GM21576 (cell line): ENCODE measurements at regions not wholly inside any gene's neighbourhood (a gene's known extent, or its start where the extent isn't known, plus 50 kb on each side); places are given as distances from the start of the nearest gene placed in this dataset.
"Not testable (repeated sequence)": the region's sequence is repeated elsewhere in the genome, so short reads cannot be mapped to it uniquely, and the experiment has no call there.

ENCODE experiments used
- ATAC-seq: cut with Tn5 transposase; IDR thresholded peaks from one replicate; pipeline ENCODE4 v1.9.1; 2021; ENCODE audit warnings: mild to moderate bottlenecking, moderate library complexity; ENCODE audit not compliant: unreplicated experiment

DNA sequence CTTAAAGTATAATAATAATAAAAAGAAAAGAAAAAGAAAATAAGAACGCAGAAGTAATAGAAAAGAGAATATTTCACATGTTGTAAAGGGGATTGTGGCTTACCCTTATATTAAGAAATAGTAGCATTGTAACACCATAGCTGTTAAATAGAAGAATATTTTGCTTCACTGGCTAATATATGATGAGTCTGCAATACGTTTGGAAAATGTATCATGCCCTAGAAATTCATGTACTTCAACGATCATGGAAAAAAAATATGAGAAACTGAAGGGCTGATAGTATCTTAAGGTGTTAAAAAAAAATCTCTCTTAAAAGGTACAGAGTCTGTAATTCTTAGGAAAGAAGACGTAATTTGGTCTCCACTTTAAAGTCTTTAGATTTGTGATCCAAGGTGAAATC lies 1390.5 kb upstream of the ADGRL2 start:
- no peak for ATAC-seq

DNA sequence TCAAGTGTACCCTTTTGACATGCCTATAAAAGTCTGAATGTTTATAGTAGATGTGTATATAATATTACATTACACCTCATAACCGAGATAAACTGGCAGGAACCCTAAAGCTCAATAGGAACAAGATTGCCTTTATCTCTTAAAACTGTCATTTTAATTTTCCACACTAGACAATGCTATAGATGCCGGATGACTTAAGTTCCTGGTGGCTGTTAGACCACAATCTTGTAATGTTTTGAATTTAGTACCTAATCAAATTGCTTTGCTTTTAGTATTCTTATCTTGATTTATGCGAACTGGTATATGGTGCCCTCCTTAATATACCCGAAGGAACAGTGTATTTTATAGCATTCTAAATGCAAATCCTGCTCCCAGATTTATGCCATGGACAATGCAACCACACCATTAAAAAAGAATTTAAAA lies 1397.0 kb upstream of the ADGRL4 start:
- no peak for ATAC-seq

DNA sequence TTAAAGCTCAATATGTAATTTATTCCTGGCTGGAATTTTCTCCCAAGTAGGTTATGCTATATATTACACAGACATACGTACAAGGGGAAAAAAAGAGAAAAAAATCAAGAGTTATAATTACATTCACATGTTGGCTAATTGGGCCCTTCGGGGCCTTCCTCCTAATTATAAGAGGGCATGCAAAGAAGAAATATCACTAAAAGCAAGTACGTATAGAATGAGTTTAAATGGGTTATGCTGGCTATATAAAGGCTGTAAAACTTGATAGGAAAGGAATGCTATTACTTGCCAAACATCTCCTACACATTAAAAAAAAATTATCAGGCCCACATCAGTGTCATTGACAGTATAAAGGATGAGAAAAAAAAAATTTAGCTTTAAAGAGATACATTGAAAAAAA lies 1396.1 kb upstream of the ADGRL4 start:
- ATAC-seq = no peak

DNA sequence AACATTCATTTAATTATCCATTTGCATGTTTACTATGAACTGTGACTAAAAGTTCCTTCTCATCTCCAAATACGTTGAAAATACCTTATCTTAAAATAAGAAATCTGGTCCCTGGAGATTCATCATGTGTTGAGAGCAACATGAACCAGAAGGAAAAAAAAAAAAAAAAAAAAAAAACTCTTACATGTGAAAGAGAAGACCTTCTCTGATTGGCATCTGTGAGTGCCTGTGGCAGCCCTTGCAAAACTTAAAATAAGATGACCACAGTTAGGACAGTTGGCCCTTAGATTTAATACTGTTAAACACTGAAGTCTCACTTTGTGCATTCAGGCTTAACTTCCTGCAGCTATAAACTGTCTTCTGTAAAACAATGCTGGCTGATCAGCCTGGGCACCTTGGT lies 1395.2 kb upstream of the ADGRL4 start:
- ATAC-seq = no peak

DNA sequence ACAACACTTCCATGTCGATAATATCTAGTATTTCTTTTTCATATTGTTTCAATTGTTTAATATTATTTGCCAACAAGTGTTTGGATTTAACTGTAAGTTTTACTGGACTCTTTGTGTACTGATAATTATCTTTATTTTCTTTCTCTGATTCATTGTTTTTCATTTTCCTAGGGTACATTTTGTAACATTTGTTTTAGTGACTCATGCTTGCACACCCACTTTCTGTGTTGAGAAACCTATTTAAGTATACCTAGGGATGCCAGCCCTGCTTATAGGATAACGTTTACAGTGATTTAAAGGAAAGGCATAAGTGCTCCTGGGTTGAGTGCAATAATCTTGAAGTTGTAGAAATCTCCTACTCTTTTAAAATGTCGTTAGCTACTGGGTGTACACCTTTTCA lies 1386.0 kb upstream of the ADGRL4 start:
- no peak for ATAC-seq

DNA sequence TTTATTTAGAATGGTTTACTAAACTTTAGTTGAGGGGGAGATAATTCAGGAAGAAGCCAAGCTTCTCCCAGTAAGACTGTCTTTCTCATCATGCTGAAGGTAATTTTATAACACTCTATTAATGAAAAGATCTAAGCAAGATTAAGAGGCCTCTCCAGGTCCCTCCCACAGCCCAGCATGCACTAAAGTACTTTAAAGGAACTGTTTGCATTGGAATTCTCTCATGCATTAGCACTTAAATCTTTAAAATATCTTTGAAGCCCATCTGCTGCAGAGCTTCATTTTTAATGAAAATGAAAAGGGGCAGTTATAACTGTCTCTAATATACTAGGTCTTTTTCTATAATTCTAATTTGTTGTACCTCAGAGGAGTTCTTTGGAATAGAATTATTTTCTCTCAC lies 1379.1 kb upstream of the ADGRL4 start:
- ATAC-seq = no peak

DNA sequence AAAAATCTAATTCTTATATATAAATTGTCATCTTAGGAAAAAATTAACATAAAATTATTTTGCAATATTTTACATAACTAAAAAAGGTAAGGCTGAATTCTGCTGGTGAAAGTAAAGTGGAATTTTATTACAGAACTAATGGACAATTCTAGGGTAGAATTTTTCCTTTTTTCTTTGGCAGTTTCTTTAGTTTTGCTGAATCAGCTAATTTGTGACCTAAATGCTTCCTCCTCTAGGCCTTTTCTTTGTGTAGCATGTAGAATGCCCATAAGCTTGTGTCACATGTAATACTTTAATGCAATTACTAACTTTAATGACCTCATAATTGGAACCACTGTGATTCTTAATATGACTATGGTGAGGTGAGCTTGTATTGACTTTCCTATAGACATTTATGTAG lies 1378.4 kb upstream of the ADGRL4 start:
- no peak for ATAC-seq

DNA sequence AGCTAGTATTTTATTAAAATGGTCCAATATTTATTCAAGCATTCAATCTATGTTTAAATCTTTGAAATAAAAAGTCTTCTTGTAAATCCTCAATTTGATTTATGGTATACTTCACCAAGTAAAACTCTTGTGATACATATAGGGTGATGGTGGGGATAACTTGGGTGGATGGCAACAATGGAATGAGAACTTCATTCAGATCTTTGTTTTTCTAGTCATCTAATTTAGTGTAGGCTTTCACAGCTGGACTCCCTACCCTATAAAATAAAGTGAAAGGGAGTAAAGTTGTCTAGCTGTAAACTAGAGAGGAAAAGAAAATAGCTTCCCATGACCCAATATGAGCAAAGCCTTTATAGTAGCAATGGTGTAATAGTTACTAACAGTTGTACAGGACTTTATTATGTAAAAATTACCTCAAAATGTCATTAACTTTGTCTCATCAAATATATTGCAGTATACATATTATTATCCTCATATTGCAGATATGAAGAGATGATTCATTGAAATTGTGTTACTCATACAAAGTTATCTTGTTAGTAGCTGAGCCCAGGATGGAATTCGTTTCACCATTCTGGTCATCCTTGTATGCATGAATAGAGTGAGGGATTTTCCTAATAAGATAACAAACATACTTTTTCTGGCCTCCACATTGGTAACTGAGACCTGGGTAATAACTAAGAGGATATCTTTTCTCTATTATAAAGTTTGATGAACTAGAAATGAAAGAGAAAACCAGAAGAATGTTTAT lies 1377.7 kb upstream of the ADGRL4 start:
- no peak for ATAC-seq

DNA sequence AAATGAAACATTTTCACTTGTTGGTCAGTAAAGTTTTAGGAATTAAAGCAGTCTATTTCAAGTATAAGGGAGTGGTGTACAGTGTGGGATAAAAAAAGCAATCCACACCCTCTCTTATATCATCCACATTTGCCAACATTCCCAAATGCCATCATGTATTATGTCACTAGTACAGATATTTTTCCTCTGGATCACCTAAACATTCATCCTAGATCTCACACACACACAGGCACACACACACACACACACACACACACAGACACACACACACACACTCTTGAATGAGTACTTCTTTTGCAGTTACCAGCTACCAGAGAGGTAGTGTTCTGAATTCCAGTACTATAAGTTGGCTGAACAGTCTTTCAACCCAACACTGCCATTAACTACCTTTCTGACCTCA lies 1369.1 kb upstream of the ADGRL4 start:
- no peak for ATAC-seq

DNA sequence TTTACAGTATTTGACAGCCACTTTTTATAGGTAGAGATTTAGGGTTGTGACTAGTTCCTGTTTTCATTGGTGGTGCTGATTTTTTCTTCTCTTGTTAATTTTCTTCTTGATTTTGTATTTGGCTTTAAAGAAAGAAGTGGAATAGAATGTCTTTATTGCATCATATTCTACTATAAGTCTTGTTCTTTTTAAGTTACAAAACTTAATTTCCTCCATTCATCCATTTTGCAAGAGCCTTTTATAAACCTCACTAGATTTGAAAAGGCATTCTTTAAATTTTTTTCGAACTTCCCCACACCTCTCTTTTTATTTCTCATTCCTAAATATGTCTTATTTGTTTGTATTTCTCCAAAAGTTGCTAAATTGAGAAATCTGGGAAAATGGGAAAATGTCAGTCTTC lies 1368.6 kb upstream of the ADGRL4 start:
- ATAC-seq = no peak

DNA sequence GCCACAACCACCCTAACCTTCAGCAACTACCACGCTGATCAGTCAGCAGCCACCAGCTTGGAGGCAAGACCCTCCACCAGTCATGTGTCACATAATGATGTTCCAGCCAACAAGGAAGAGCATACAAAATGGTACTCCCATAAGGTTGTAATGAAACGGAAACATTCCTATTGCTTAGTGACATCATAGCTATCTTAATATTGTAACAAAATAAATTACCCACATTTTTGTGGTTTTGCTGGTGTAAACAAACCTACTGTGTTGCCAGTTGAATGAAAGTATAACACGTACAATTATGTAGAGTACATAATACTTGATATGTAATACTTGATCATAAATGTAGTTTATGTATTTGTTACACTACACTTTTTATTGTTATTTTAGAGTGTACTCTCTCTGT lies 1363.2 kb upstream of the ADGRL4 start:
- ATAC-seq = no peak

DNA sequence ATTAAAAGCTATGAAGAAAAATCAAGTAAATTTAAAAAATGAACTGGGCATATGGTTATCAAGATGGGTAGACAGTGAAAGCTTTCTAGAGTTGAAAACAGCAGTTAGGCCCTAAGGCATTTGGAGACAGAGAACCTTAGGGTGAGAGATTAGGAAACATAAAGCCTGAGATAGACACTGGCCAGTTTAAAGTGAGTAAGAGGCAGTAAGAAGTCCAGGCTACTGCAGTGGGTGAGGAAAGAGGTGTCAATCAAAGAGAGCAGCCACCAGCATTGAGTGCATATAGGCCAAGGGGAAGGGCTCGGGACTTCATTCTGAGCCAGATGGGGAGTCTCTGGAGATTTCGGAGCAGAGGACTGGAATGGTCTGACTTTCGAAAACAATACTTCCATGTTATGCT lies 1360.5 kb upstream of the ADGRL4 start:
- ATAC-seq = no peak

DNA sequence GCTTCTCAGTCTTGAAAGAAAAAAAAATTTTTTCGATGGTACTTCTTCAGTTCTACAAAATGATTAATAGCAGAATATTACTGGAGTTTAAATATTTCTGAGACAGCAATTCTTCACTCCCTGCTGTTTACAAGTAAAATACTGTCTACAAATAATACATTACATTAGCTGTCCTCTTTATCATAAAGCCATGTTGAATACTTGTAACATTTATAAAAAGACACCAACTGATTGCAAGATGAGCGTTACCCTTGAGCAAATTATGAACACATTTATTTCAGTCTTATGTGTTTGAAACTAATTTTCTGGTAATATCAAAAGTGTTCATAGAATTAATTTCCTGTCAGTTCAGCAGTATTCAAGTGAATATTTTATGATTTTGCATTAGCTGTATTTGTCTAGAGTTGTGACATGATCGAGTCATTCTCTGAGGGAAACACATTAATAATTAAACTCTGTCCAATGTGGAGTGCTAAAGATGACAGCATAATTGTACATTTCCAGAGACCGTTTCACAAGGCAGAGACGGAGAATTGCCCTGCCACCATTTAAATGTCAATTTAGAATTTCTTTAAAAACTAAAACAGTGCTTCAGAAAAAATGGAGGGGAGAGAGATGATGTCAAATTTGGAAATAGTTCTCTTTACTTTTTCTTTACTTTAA lies 1359.0 kb upstream of the ADGRL4 start:
- no peak for ATAC-seq

DNA sequence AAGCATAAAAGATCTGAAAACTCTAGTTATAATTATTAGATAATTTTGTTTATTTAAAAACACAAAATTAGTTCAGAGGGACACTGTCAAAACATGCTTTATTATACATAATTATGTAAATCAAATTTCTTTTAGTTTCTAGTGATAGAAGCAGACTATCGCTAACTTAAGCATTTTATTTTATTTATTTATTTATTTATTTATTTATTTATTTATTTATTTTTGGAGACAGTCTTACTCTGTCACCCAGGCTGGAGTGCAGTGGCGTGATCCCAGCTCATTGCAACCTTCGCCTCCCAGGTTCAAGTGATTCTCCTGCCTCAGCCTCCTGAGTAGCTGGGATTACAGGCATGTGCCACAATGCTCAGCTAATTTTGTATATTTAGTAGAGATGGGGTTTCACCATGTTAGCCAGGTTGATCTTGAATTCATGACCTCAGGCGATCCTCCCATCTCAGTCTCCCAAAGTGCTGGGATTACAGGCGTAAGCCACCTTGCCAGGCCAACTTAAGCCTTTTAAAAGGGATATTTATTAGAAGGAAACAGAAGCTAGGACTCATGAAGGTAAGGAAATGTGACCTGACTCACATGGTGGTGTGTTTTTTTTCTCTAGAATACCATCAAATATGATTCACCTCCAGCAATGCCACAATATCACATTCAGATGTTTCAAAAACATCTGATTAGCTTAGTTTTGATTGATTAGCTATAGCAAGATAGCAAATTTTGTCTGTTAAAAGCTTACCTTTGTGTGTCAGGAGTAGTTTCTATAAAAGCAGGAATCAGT lies 1357.4 kb upstream of the ADGRL4 start:
- no peak for ATAC-seq

DNA sequence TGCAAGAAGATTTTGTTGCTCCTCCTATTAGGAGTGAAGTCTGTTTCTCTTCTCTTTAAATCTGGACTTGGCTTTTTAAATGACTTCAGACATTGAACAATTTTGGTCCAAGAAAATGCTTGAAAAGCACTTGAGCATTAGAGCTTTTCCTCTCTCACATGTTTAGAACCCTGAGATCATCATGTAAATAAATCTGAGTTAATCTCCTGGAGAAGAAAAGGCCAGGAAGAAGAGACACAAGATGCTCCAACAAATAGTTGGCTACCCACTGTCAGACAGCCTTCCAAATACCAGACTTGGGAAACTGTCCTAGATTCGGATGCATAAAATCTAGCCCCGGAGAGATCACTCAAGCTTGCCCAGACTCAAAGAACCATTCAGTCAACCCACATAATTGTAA lies 1353.1 kb upstream of the ADGRL4 start:
- ATAC-seq = no peak

DNA sequence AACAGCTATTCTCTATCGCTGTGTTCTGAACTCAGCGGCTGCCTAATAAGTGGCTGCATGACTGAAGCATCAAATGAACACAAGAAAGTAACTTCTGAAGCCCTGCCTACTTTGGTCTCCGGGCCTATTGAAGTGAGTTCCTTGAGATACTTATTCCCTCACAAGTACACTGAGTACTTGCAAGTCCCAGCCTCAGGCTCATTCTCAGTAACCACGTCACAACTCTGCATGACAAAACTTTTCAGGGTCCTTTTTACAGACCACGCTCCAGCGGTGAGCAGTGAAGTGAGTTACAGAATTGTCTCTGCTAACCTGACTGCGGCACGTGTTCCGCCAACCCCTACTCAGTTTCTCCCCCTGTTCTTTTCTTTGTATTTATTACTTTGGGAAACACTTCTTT lies 1342.7 kb upstream of the ADGRL4 start:
- ATAC-seq = no peak

DNA sequence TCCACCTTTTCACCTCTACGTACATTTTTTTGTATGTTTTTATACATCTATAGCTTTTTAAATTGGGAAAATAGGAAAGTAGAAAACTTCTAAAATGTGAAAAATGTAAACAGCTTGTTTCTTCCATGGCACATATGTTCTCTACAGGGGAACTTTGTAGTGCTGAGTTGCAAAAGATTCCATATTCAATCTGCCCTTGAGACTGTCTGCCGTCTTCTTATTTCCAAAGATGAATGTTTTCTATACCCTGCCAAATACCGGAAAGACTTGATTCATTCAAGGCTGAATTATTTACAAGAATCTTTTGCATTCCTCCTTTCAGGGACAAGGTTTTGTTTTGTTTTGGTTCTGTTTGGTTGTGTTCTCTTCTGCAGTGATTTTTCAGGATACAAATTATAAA lies 1334.5 kb upstream of the ADGRL4 start:
- ATAC-seq = no peak

DNA sequence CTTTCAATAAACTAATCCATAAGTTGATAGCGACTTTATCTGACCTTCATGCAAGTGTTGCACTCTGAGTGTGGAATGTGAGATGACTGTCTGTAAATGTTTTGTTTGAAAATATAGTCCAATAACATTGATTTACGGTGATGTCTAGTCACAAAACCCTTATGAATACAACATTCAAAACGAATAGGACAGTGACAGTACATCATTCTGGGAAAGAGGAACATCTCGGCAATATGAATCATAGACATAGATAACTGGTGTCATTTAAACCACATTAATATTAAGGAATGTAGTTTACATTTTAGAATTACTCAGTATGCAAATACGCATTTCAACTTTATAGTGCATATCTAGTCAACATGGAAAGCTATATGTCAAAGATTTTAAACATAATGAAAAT lies 1311.6 kb upstream of the ADGRL4 start:
- no peak for ATAC-seq

DNA sequence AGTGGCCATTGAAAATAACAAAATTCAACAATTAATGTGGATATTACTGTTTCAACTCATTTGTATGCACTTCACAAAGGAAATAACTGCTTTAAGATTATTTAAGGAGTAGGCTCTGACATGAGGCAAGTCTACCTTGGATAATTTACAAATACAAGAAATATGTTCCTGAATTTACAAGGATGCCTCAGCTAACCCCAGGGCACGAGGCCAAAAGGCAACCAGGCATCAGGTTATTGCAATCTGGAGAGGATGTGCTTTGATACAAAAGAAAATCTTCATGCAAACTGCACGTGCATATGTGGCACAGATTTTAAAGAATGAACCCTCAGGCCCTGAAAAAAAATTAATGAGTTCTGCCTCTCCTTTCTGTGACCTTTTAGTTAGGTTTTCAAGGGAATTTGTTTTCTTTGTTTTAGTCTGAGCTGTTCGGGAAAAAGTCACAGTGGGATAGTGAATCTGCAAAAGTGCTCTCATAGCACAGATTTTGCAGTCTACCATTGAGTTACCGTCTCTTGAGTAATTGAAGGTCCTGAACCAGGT lies 1304.2 kb upstream of the ADGRL4 start:
- no peak for ATAC-seq

DNA sequence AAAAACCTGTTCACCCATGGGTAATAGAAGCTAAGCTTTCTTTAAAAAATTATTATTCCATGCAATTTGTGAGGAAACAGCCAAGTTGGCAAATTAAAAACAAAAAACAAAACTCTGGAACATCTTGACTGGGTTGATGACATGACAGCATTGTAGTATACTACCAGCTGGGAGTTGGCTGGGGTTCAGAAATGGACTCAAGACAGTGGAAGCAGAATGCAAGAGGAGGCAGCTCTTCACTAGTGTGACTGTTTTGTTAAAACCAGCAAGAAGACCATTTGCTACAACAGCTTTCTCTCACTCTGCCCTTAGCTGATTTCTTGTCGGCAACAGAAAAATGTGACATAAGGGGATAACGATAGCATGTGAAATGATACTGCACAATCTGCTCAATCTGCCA lies 1298.9 kb upstream of the ADGRL4 start:
- ATAC-seq = no peak

DNA sequence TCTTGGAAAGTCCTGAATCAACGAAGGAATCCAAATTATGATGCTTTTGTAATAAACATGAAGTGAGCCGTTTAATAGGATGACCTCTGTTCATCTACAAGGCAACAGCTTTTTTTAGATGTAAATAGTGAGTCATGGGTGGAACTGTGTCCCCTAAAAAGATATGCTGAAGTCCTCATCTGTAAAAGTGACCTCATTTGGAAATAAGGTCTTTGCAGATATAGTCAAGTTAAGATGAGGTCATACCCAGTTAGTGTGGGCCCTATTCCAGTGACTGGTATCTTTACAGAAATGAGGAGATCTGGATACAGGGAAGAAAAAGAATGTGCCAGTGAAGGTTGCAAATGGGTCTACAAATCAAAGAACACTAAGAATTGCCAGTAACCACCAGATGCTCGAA lies 1287.3 kb upstream of the ADGRL4 start:
- ATAC-seq = no peak

DNA sequence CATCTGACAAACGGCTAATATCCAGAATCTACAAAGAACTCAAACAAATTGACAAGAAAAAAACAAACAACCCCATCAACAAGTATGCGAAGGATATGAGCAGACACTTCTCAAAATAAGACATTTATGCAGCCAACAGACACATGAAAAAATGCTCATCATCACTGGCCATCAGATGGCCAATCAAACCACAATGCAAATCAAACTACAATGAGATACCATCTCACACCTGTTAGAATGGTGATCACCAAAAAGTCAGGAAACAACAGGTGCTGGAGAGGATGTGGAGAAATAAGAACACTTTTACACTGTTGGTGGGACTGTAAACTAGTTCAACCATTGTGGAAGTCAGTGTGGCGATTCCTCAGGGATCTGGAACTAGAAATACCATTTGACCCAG lies 1282.2 kb upstream of the ADGRL4 start:
- not testable (repeated sequence) for ATAC-seq
